Caco-2 (cell line): ENCODE measurements at regions not wholly inside any gene's neighbourhood (a gene's known extent, or its start where the extent isn't known, plus 50 kb on each side); places are given as distances from the start of the nearest gene placed in this dataset.
A peak's percentile ranks its signal among the peaks of the same experiment; 100 is the strongest.

ENCODE experiments used
- BruUV-seq: library from RNA; stranded (reverse); fragments of 400-500 nt; replicated peaks from 2 replicates; lab custom pipeline; 2021; lab: Mats Ljungman, UMichigan
- CTCF ChIA-PET: fragments of 300-600 bp; sonication (Branson Sonifier 250); formaldehyde crosslinking; loops from one replicate; lab custom pipeline; 2022; ENCODE audit warnings: antibody characterized with exemption; lab: Charles Lee
- POLR2A ChIA-PET: fragments of 300-600 bp; sonication (Branson Sonifier 250); formaldehyde crosslinking; loops from one replicate; lab custom pipeline; 2022; ENCODE audit warnings: antibody characterized with exemption; lab: Charles Lee
- DNase-seq, 2 experiments: peaks; one replicate each; pipeline versions ENCODE4 v3.0.0 to v3.0.0-alpha.2; 2020 to 2022
- H3K27me3 ChIP-seq: replicated peaks from 2 replicates; pipeline ENCODE4 v1.6.0; 2011; ENCODE audit warnings: low read length; ENCODE audit not compliant: control insufficient read depth, insufficient read depth
- H3K36me3 ChIP-seq: 2 replicates; pipeline ENCODE4 v1.5.1; 2011; ENCODE audit warnings: low read length; ENCODE audit not compliant: control insufficient read depth, insufficient read depth
- H3K4me1 ChIP-seq: fragments of 250-450 bp; sonication (Bioruptor Pico); 2 replicates; pipeline ENCODE4 v1.5.1; 2020; ENCODE audit warnings: mild to moderate bottlenecking
- H3K4me3 ChIP-seq: 2 replicates; pipeline ENCODE4 v1.5.1; 2011; ENCODE audit warnings: low read depth, mild to moderate bottlenecking, control low read depth, low read length
- H3K9me3 ChIP-seq: fragments of 250-450 bp; sonication (Bioruptor Pico); 2 replicates; pipeline ENCODE4 v1.5.1; 2020; ENCODE audit warnings: mild to moderate bottlenecking, moderate library complexity
- H3K27ac Mint-ChIP-seq: one replicate; pipeline ENCODE4 v1.8.0; 2022; ENCODE audit warnings: mixed read lengths; ENCODE audit not compliant: unreplicated experiment
- H3K27me3 Mint-ChIP-seq: one replicate; pipeline ENCODE4 v1.8.0; 2022; ENCODE audit warnings: mixed read lengths; ENCODE audit not compliant: insufficient read depth, unreplicated experiment
- H3K36me3 Mint-ChIP-seq: one replicate; pipeline ENCODE4 v1.8.0; 2022; ENCODE audit warnings: mild to moderate bottlenecking, mixed read lengths; ENCODE audit not compliant: insufficient read depth, unreplicated experiment
- H3K4me1 Mint-ChIP-seq: one replicate; pipeline ENCODE4 v1.8.0; 2022; ENCODE audit warnings: low read depth, mixed read lengths; ENCODE audit not compliant: unreplicated experiment
- H3K4me3 Mint-ChIP-seq: one replicate; pipeline ENCODE4 v1.8.0; 2022; ENCODE audit warnings: mild to moderate bottlenecking, moderate library complexity, mixed read lengths; ENCODE audit not compliant: unreplicated experiment
- H3K9me3 Mint-ChIP-seq: one replicate; pipeline ENCODE4 v1.8.0; 2022; ENCODE audit warnings: mixed read lengths; ENCODE audit not compliant: unreplicated experiment
- CTCF ChIP-seq, 2 experiments: fragments of 200-600 bp in 1 of 2; IDR thresholded peaks; 1 replicate in 1 of 2; 2 replicates in 1 of 2; pipeline versions ENCODE4 v1.5.1 to v1.8.0; 2011 to 2022; ENCODE audit warnings: antibody characterized with exemption in 1 of 2, control low read depth in 1 of 2, inconsistent platforms in 1 of 2, low read depth in 1 of 2, low read length in 1 of 2, mild to moderate bottlenecking in 1 of 2, moderate library complexity in 1 of 2; ENCODE audit not compliant: insufficient read depth in 1 of 2, severe bottlenecking in 1 of 2, unreplicated experiment in 1 of 2
- intact Hi-C: fragments of 100-400 bp; cut with micrococcal nuclease; formaldehyde crosslinking; loops from one replicate; pipeline ENCODE4 v1.10.0; 2022; ENCODE audit not compliant: unreplicated experiment

- H3K4me1 Mint-ChIP-seq, result peaks cover 18% of the 10 kb centered on the region
- ChIA-PET POLR2A (no interaction called here), CTCF (no interaction called here)
- no peak for DNase-seq
- Histone ChIP-seq H3K4me3 (no peak overlapping the region), H3K36me3 (no peaks in the 10 kb centered on the region), H3K4me1 (no peaks in the 10 kb centered on the region), H3K27me3 (no peaks in the 10 kb centered on the region), H3K9me3 (0 out of 2 replicates have a peak, but pooled peaks cover 2% of the 10 kb centered on the region)
- BruUV-seq, result no TSS peak
- no peak overlapping the region for H3K4me3 Mint-ChIP-seq
- no peaks in the 10 kb centered on the region for H3K27me3 Mint-ChIP-seq
- no peak for TF ChIP-seq CTCF (IDR thresholded peaks at IDR 0.05; ENCODE audit: insufficient read depth in 1 of 2, low read depth in 1 of 2, low read length in 1 of 2, severe bottlenecking in 1 of 2, unreplicated experiment in 1 of 2)
- H3K9me3 Mint-ChIP-seq, result peaks cover 29% of the 10 kb centered on the region
- intact Hi-C loops, result no loop called here
- H3K36me3 Mint-ChIP-seq, result no peaks in the 10 kb centered on the region
- no peak overlapping the region for H3K27ac Mint-ChIP-seq
Measured at GRCh38 chr1:213409208-213409631, 358.2 kb downstream of the RPS6KC1 start.

- ChIA-PET POLR2A (no interaction called here), CTCF (no interaction called here)
- Histone ChIP-seq H3K4me1 (peaks cover 2% of the 10 kb centered on the region), H3K36me3 (no peaks in the 10 kb centered on the region), H3K9me3 (no peaks in the 10 kb centered on the region), H3K4me3 (no peak overlapping the region), H3K27me3 (no peaks in the 10 kb centered on the region)
- Mint-ChIP-seq H3K36me3 (no peaks in the 10 kb centered on the region), H3K4me1 (peaks cover 13% of the 10 kb centered on the region), H3K4me3 (no peak overlapping the region), H3K27me3 (no peaks in the 10 kb centered on the region), H3K27ac (peak overlapping the region; percentile 24), H3K9me3 (peaks cover 33% of the 10 kb centered on the region)
- DNase-seq, result no peak
- intact Hi-C loops, result no loop called here
- BruUV-seq, result no TSS peak
- no peak for TF ChIP-seq CTCF (IDR thresholded peaks at IDR 0.05; ENCODE audit: insufficient read depth in 1 of 2, low read depth in 1 of 2, low read length in 1 of 2, severe bottlenecking in 1 of 2, unreplicated experiment in 1 of 2)
Measured at GRCh38 chr1:213409971-213410370, 358.9 kb downstream of the RPS6KC1 start.

- no peaks in the 10 kb centered on the region for H3K36me3 ChIP-seq
- peaks cover 26% of the 10 kb centered on the region for H3K9me3 Mint-ChIP-seq
- no peaks in the 10 kb centered on the region for H3K27me3 Mint-ChIP-seq
- H3K36me3 Mint-ChIP-seq, result no peaks in the 10 kb centered on the region
- H3K27ac Mint-ChIP-seq, result no peak overlapping the region
- no peak for TF ChIP-seq CTCF (IDR thresholded peaks at IDR 0.05; ENCODE audit: insufficient read depth in 1 of 2, low read depth in 1 of 2, low read length in 1 of 2, severe bottlenecking in 1 of 2, unreplicated experiment in 1 of 2)
- H3K27me3 ChIP-seq, result no peaks in the 10 kb centered on the region
- H3K4me3 ChIP-seq, result no peak overlapping the region
- H3K4me1 Mint-ChIP-seq, result peaks cover 22% of the 10 kb centered on the region
- peaks cover 24% of the 10 kb centered on the region for H3K4me1 ChIP-seq
- ChIA-PET POLR2A (no interaction called here), CTCF (no interaction called here)
- intact Hi-C loops, result loop anchor here (2.0 kb wide), 1 partner anchor 42 kb away; no protein-coding TSS in a partner anchor
- no peak overlapping the region for H3K4me3 Mint-ChIP-seq
- no TSS peak for BruUV-seq
- no peaks in the 10 kb centered on the region for H3K9me3 ChIP-seq
- DNase-seq, result no peak
Measured at GRCh38 chr1:213414346-213414745, 363.3 kb downstream of the RPS6KC1 start.
